ENCODE measurements at regions not wholly inside any gene's neighbourhood (a gene's known extent, or its start where the extent isn't known, plus 50 kb on each side); places are given as distances from the start of the nearest gene placed in this dataset.

- TF ChIP-seq TOX (CRISPR knock-in tag; IDR thresholded peaks at IDR 0.05; ENCODE audit: borderline replicate concordance) (no peak), ISL1 (CRISPR knock-in tag; IDR thresholded peaks at IDR 0.05) (no peak), ARNTL (CRISPR knock-in tag; IDR thresholded peaks at IDR 0.05; ENCODE audit: borderline replicate concordance, low read depth) (no peak)
Observed at GRCh38 chr7:118642396-118642795, 417.9 kb downstream of the ANKRD7 start.

GRCh38 chr7:118644346-118644745, 419.8 kb downstream of the ANKRD7 start:
- ATAC-seq: no peak
- TF ChIP-seq BACH2 (CRISPR knock-in tag; IDR thresholded peaks at IDR 0.05; ENCODE audit: borderline replicate concordance) (no peak), CSDC2 (CRISPR knock-in tag; IDR thresholded peaks at IDR 0.05) (no peak), TCF4 (CRISPR knock-in tag; IDR thresholded peaks at IDR 0.05; ENCODE audit: borderline replicate concordance) (peak; percentile 38; the same call in 1 of the 2 replicates)

More at GRCh38 chr7:118642396-118642795, 417.9 kb downstream of the ANKRD7 start:
- no peak for ATAC-seq

- no peak for ATAC-seq
- TF ChIP-seq ZNF565 (CRISPR knock-in tag; conservative IDR thresholded peaks at IDR 0.05; ENCODE audit: low read depth) (no peak), BACH2 (CRISPR knock-in tag; IDR thresholded peaks at IDR 0.05; ENCODE audit: borderline replicate concordance) (no peak), TCF4 (CRISPR knock-in tag; IDR thresholded peaks at IDR 0.05; ENCODE audit: borderline replicate concordance) (no peak), CREB5 (CRISPR knock-in tag; IDR thresholded peaks at IDR 0.05; ENCODE audit: low read depth) (no peak), POU6F1 (CRISPR knock-in tag; IDR thresholded peaks at IDR 0.05; ENCODE audit: borderline replicate concordance, low read depth) (no peak), ZNF8 (CRISPR knock-in tag; IDR thresholded peaks at IDR 0.05) (no peak), ZC3H10 (CRISPR knock-in tag; IDR thresholded peaks at IDR 0.05) (no peak), CSRNP3 (CRISPR knock-in tag; IDR thresholded peaks at IDR 0.05) (no peak), RARB (CRISPR knock-in tag; IDR thresholded peaks at IDR 0.05) (no peak), GLIS3 (CRISPR knock-in tag; IDR thresholded peaks at IDR 0.05) (no peak), TSHZ2 (CRISPR knock-in tag; IDR thresholded peaks at IDR 0.05) (no peak), PATZ1 (CRISPR knock-in tag; IDR thresholded peaks at IDR 0.05; ENCODE audit: borderline replicate concordance) (no peak), PPARA (CRISPR knock-in tag; IDR thresholded peaks at IDR 0.05; ENCODE audit: borderline replicate concordance) (no peak), ISL1 (CRISPR knock-in tag; IDR thresholded peaks at IDR 0.05) (no peak), OSR1 (CRISPR knock-in tag; IDR thresholded peaks at IDR 0.05) (no peak), SNAI2 (CRISPR knock-in tag; IDR thresholded peaks at IDR 0.05) (no peak), ARNTL (CRISPR knock-in tag; IDR thresholded peaks at IDR 0.05; ENCODE audit: borderline replicate concordance, low read depth) (no peak), TOX (CRISPR knock-in tag; IDR thresholded peaks at IDR 0.05; ENCODE audit: borderline replicate concordance) (no peak), ZFP3 (CRISPR knock-in tag; IDR thresholded peaks at IDR 0.05) (no peak), ZFP30 (CRISPR knock-in tag; IDR thresholded peaks at IDR 0.05) (no peak)
Observed at GRCh38 chr7:118648002-118648401, 423.5 kb downstream of the ANKRD7 start.

Data from SK-N-SH treated with all-trans-retinoic acid at 6 μM for 48 hours (cell line).